OCI-LY1 (cell line): ENCODE measurements at regions not wholly inside any gene's neighbourhood (a gene's known extent, or its start where the extent isn't known, plus 50 kb on each side); places are given as distances from the start of the nearest gene placed in this dataset.

Source experiments
- H2AFZ ChIP-seq: fragments of 200-600 bp; sonication (generic), shearing (Covaris generic); 2 replicates; pipeline ENCODE4 v1.6.0; 2014; ENCODE audit warnings: antibody characterized with exemption, mild to moderate bottlenecking, low read length
- H3F3A ChIP-seq: fragments of 200-600 bp; sonication (generic), shearing (Covaris generic); 2 replicates; pipeline ENCODE4 v1.6.0; 2014; ENCODE audit warnings: mild to moderate bottlenecking, antibody characterized with exemption, low read length, moderate library complexity; ENCODE audit not compliant: insufficient read depth
- H3K27ac ChIP-seq: fragments of 200-600 bp; sonication (generic); 2 replicates; pipeline ENCODE4 v1.5.1; 2014; ENCODE audit warnings: low read length, mixed run types, mild to moderate bottlenecking, low read depth; ENCODE audit not compliant: poor library complexity, severe bottlenecking
- H3K27me3 ChIP-seq: fragments of 200-600 bp; sonication (generic); 2 replicates; pipeline ENCODE4 v1.6.0; 2014; ENCODE audit warnings: antibody characterized with exemption, mild to moderate bottlenecking, low read length, moderate library complexity; ENCODE audit not compliant: insufficient read depth
- H3K36me3 ChIP-seq: fragments of 200-600 bp; sonication (generic); 2 replicates; pipeline ENCODE4 v1.6.1; 2014; ENCODE audit warnings: mild to moderate bottlenecking, antibody characterized with exemption, low read length, moderate library complexity, mixed read lengths; ENCODE audit not compliant: insufficient read depth
- H3K4me1 ChIP-seq: fragments of 200-600 bp; sonication (generic); 2 replicates; pipeline ENCODE4 v1.5.1; 2014; ENCODE audit warnings: mild to moderate bottlenecking, low read length, moderate library complexity; ENCODE audit not compliant: insufficient read depth, severe bottlenecking
- H3K4me2 ChIP-seq: fragments of 200-600 bp; sonication (generic), shearing (Covaris generic); 2 replicates; pipeline ENCODE4 v1.6.1; 2014; ENCODE audit warnings: low read length
- H3K4me3 ChIP-seq: fragments of 200-600 bp; sonication (generic); 2 replicates; pipeline ENCODE4 v1.5.1; 2014; ENCODE audit warnings: low read length, low read depth, mild to moderate bottlenecking, mixed read lengths; ENCODE audit not compliant: poor library complexity, severe bottlenecking
- H3K79me2 ChIP-seq: fragments of 200-600 bp; shearing (Covaris generic); 2 replicates; pipeline ENCODE4 v1.6.1; 2016; ENCODE audit warnings: mixed run types, low read length, mixed read lengths; ENCODE audit not compliant: insufficient read depth
- H3K9ac ChIP-seq: fragments of 200-600 bp; sonication (generic), shearing (Covaris generic); 2 replicates; pipeline ENCODE4 v1.6.1; 2014; ENCODE audit warnings: mild to moderate bottlenecking, low read length, mixed read lengths
- H3K9me2 ChIP-seq: fragments of 200-600 bp; sonication (generic), shearing (Covaris generic); 2 replicates; pipeline ENCODE4 v1.6.1; 2014; ENCODE audit warnings: low read depth, mild to moderate bottlenecking, low read length, mixed read lengths
- H3K9me3 ChIP-seq: fragments of 200-600 bp; shearing (Covaris generic); 2 replicates; pipeline ENCODE4 v1.6.1; 2014; ENCODE audit warnings: low read length, mixed read lengths
- H4K20me1 ChIP-seq: fragments of 200-600 bp; sonication (generic), shearing (Covaris generic); 2 replicates; pipeline ENCODE4 v1.6.0; 2016; ENCODE audit warnings: mild to moderate bottlenecking, low read length; ENCODE audit not compliant: insufficient read depth
- EZH2 ChIP-seq: fragments of 200-600 bp; sonication (generic), shearing (Covaris generic); IDR thresholded peaks from 2 replicates; pipeline ENCODE4 v1.8.0; 2017; ENCODE audit warnings: borderline replicate concordance, mixed run types, mild to moderate bottlenecking, antibody characterized with exemption, low read length, moderate library complexity, mixed read lengths
- TF ChIP-seq, protein P1 (sequence below): fragments of 200-600 bp; sonication (generic), shearing (Covaris generic); IDR thresholded peaks from 2 replicates; pipeline ENCODE4 v1.5.1; 2017; ENCODE audit warnings: mild to moderate bottlenecking, antibody characterized with exemption, low read length, moderate library complexity, mixed read lengths

GRCh38 chr7:36054637-36055036 is 98.4 kb upstream of the EEPD1 start:
- no peak overlapping the region for H2AFZ ChIP-seq
- no peak overlapping the region for H3K4me2 ChIP-seq
- 0 out of 2 replicates have a peak, but pooled peaks cover 9% of the 10 kb centered on the region for H3K27me3 ChIP-seq
- H3K9me2 ChIP-seq: no peaks in the 10 kb centered on the region
- no peaks in the 10 kb centered on the region for H4K20me1 ChIP-seq
- H3K9ac ChIP-seq: no peak overlapping the region
- no peaks in the 10 kb centered on the region for H3K36me3 ChIP-seq
- no peaks in the 10 kb centered on the region for H3K79me2 ChIP-seq
- H3F3A ChIP-seq: no peaks in the 10 kb centered on the region
- no peak overlapping the region for H3K4me3 ChIP-seq
- no peaks in the 10 kb centered on the region for H3K9me3 ChIP-seq
- H3K4me1 ChIP-seq: no peaks in the 10 kb centered on the region
- H3K27ac ChIP-seq: no peak overlapping the region
- TF ChIP-seq, protein P1, sequence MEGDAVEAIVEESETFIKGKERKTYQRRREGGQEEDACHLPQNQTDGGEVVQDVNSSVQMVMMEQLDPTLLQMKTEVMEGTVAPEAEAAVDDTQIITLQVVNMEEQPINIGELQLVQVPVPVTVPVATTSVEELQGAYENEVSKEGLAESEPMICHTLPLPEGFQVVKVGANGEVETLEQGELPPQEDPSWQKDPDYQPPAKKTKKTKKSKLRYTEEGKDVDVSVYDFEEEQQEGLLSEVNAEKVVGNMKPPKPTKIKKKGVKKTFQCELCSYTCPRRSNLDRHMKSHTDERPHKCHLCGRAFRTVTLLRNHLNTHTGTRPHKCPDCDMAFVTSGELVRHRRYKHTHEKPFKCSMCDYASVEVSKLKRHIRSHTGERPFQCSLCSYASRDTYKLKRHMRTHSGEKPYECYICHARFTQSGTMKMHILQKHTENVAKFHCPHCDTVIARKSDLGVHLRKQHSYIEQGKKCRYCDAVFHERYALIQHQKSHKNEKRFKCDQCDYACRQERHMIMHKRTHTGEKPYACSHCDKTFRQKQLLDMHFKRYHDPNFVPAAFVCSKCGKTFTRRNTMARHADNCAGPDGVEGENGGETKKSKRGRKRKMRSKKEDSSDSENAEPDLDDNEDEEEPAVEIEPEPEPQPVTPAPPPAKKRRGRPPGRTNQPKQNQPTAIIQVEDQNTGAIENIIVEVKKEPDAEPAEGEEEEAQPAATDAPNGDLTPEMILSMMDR: no peak
- TF ChIP-seq EZH2: no peak

DNA sequence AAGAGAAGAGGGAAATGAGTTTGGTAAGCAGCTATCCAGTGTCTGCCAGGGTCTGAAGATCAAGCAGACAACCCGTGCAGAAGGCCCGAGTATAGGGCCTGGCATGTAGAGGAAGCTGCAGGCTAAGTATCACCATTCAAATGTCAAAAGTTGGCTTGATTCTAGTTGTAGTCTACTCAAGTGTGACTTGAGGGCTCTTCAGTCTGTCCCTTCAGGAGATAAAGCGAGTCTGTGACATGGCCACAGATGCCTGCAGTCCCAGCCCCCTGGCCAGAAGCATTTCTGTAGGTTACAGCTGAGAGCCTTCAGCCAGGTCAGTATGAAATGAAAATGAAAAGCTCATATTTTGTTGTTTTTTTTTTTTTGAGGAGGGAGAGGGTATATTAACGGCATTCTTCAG is 97.8 kb upstream of the EEPD1 start:
- H3K9me2 ChIP-seq: no peaks in the 10 kb centered on the region
- no peaks in the 10 kb centered on the region for H3K4me1 ChIP-seq
- 0 out of 2 replicates have a peak, but pooled peaks cover 9% of the 10 kb centered on the region for H3K27me3 ChIP-seq
- no peaks in the 10 kb centered on the region for H3K79me2 ChIP-seq
- no peaks in the 10 kb centered on the region for H3K36me3 ChIP-seq
- H4K20me1 ChIP-seq: no peaks in the 10 kb centered on the region
- TF ChIP-seq EZH2: no peak
- TF ChIP-seq, protein P1: no peak
- no peak overlapping the region for H3K4me2 ChIP-seq
- H3K9ac ChIP-seq: no peak overlapping the region
- no peak overlapping the region for H3K27ac ChIP-seq
- H3K9me3 ChIP-seq: no peaks in the 10 kb centered on the region
- no peaks in the 10 kb centered on the region for H3F3A ChIP-seq
- H3K4me3 ChIP-seq: no peak overlapping the region
- no peak overlapping the region for H2AFZ ChIP-seq

DNA sequence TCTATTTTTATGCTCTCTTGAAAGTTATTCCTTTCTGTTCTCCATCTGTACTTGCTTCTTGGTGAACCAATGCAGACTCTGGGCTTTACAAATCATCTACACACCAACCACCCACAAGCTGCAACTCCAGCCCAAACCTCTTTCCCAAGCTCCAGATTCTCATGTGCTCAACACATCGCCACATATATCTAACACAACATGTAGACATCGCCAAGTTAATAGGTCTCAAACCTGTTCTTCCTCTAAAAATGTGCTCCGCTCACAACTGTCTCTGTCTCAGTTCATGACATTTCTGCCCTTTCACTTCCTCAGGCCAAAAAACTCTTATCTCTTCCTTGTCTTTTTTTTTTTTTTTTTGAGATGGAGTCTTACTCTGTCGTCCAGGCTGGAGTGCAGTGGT is 95.7 kb upstream of the EEPD1 start:
- no peaks in the 10 kb centered on the region for H3K36me3 ChIP-seq
- no peak overlapping the region for H3K27ac ChIP-seq
- H3K9me3 ChIP-seq: no peaks in the 10 kb centered on the region
- H3K4me2 ChIP-seq: no peak overlapping the region
- no peaks in the 10 kb centered on the region for H4K20me1 ChIP-seq
- TF ChIP-seq, protein P1: no peak
- TF ChIP-seq EZH2: no peak
- no peak overlapping the region for H3K9ac ChIP-seq
- no peak overlapping the region for H3K4me3 ChIP-seq
- no peak overlapping the region for H2AFZ ChIP-seq
- H3K27me3 ChIP-seq: 0 out of 2 replicates have a peak, but pooled peaks cover 4% of the 10 kb centered on the region
- no peaks in the 10 kb centered on the region for H3F3A ChIP-seq
- H3K9me2 ChIP-seq: no peaks in the 10 kb centered on the region
- H3K4me1 ChIP-seq: no peaks in the 10 kb centered on the region
- H3K79me2 ChIP-seq: no peaks in the 10 kb centered on the region
